ENCODE measurements at regions not wholly inside any gene's neighbourhood (a gene's known extent, or its start where the extent isn't known, plus 50 kb on each side); places are given as distances from the start of the nearest gene placed in this dataset.
"Not testable (repeated sequence)": the region's sequence is repeated elsewhere in the genome, so short reads cannot be mapped to it uniquely, and the experiment has no call there.

GRCh38 chr21:22132358-22133071, 1134.3 kb downstream of the NCAM2 start:
- DNase-seq (ENCODE audit: low spot score in 2 of 2) = no peak
- no peak for FAIRE-seq

- DNase-seq (ENCODE audit: low spot score in 2 of 2) (no peak), FAIRE-seq (no peak)
Observed at GRCh38 chr21:22136740-22137139, 1138.5 kb downstream of the NCAM2 start.

DNA sequence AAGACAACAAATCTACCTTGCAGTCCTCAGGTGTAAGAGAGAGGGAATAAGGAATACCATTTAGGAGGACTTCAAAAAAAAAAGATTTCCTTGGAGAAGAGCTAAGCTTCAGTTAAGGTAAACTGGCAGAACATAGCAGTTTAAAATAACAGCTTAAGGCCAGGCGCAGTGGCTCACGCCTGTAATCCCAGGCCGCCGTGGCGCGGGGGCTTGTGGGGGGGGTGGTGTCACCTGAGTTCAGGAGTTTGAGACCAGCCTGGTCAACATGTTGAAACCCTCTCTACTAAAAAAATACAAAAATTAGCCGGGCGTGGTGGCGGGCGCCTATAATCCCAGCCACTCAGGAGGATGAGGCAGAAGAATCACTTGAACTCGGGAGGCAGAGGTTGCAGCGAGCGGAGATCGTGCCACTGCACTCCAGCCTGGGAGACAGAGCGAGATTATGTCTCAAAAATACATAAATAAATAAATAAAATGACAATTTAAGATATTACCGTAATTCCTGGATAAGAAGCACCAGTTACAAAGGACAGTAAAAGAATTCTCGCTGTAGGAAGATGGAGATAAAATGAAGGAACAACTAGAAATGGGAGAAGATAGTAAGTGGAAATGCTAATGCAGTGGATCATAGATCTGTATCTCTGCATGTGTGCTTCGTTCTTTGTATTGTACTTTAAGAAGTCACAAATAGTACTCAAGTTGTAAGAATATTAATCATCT, 1140.2 kb downstream of the NCAM2 start:
- DNase-seq (ENCODE audit: low spot score in 2 of 2) (no peak), FAIRE-seq (no peak)

DNA sequence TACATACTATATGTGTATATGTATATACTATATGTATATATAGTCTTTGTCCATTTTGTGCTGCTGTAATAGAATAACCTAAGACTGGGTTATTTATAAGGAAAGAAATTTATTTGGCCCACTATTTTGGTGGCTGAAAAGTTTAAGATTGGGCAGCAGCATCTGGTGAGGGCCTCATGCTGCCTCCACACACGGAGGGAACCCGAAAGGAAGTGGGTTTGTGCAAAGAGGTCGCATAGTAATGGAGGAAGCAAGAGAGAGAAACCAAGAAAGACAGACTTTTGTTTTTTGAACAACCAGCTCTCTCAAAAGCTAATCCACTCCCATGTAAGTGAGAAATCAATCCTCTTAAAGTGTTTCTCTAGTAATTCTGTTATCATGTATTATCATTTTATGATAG, 1147.3 kb downstream of the NCAM2 start:
- DNase-seq (ENCODE audit: low spot score in 2 of 2) (no peak), FAIRE-seq (no peak)

GRCh38 chr21:22154579-22155274, 1156.5 kb downstream of the NCAM2 start:
- FAIRE-seq (no peak), DNase-seq (ENCODE audit: low spot score in 2 of 2) (no peak)

GRCh38 chr21:22164912-22165311, 1166.7 kb downstream of the NCAM2 start:
- FAIRE-seq = no peak
- no peak for DNase-seq (ENCODE audit: low spot score in 2 of 2)

DNA sequence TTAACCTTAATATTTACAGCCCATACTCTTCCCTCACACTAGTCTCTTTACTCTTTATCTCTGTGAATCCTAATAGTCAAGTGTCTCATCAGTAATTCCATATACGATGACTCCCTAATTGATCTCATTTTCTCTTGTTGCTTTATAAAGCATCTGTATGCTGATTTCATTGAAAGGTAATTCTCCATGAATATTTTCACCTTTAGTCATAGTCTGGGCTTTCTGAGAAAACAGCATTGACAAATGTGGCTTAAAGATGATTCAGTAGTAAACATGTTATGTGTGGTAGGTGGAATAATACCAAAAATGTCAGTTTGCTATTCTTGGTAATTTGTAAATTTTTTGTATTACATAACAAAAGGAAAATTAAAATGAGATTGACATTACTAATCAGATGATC, 1176.5 kb downstream of the NCAM2 start:
- FAIRE-seq = no peak
- no peak for DNase-seq (ENCODE audit: low spot score in 2 of 2)

DNA sequence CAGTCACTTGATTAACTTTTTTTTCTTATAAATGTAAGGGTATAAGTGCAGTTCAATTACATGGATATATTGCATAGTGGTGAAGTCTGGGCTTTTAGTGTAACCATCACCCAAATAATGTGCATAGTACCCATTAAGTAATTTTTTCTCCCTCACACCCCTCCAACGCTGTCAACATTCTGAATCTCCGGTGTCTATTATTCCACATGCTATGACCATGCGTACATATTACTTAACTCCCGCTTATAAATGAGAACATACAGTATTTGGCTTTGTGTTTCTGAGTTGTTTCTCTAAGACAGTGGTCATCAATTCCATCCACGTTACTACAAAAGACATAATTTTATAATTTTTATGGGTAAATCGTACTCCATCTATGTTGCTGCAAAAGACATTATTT, 1191.1 kb downstream of the NCAM2 start:
- FAIRE-seq = no peak
- no peak for DNase-seq (ENCODE audit: low spot score in 2 of 2)

- FAIRE-seq (no peak), DNase-seq (ENCODE audit: low spot score in 2 of 2) (no peak)
Observed at GRCh38 chr21:22191581-22191980, 1193.4 kb downstream of the NCAM2 start.

GRCh38 chr21:22192766-22193165, 1194.6 kb downstream of the NCAM2 start:
- no peak for DNase-seq (ENCODE audit: low spot score in 2 of 2)
- no peak for FAIRE-seq

DNA sequence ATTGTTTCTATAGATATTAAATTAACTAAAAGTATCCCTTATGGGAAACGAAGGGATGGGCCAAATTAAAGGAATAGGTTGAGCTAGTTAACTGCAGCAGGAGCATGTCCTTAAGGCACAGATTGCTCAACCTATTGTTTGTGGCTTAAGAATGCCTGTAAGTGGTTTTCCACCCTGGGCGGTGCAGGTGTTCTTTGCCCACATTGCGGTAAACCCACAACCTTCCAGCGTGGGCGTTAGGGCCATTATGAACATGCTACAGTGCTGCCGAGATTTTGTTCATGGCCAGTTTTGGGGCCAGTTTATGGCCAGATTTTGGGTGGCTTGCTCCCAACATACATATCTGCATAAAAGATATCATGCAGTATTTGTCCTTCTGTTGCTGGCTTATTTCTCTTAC, 1196.8 kb downstream of the NCAM2 start:
- DNase-seq (ENCODE audit: low spot score in 2 of 2); FAIRE-seq: not testable (repeated sequence)

DNA sequence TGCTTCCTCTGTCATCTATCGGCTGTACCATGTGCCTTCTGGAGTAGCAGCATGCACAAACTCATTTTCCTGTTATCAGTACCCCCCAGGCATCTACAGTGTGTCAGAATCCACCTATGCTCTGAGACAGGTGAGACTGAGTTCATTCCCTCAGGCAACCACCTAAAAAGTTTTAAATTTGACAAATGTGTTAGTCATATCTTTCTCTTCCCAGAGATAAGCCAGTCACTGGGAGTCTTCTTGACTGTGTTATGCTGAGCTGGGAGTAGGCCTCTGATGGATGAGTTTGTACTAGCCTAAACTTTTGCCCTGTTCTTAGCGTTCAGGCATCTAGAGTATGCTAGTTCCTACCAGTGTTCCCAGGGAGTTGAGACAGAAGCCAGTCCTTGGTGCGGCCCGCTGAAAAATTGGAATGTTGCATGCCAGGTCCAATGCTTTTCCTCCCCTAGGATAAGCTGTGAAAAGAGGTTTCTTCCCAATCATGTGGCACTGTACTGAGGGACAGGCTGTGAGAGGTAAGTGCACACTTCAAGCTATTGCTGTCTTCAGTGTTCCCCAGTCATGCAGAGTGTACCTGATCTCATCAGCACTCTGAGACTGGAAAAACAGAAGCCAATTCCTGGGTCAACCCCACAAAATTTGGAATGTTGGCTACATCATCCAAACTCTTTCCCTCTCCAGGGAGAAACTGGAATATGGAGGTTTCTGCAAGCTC, 1202.3 kb downstream of the NCAM2 start:
- FAIRE-seq (no peak), DNase-seq (ENCODE audit: low spot score in 2 of 2) (no peak)

- DNase-seq (ENCODE audit: low spot score in 2 of 2) = no peak
- no peak for FAIRE-seq
Observed at GRCh38 chr21:22201126-22201525, 1202.9 kb downstream of the NCAM2 start.

- FAIRE-seq = no peak
- no peak for DNase-seq (ENCODE audit: low spot score in 2 of 2)
Observed at GRCh38 chr21:22201669-22202068, 1203.5 kb downstream of the NCAM2 start.

- no peak for FAIRE-seq
- DNase-seq (ENCODE audit: low spot score in 2 of 2) = no peak
Observed at GRCh38 chr21:22209304-22209700, 1211.1 kb downstream of the NCAM2 start.

GRCh38 chr21:22211943-22212342, 1213.7 kb downstream of the NCAM2 start:
- FAIRE-seq (no peak), DNase-seq (ENCODE audit: low spot score in 2 of 2) (no peak)

DNA sequence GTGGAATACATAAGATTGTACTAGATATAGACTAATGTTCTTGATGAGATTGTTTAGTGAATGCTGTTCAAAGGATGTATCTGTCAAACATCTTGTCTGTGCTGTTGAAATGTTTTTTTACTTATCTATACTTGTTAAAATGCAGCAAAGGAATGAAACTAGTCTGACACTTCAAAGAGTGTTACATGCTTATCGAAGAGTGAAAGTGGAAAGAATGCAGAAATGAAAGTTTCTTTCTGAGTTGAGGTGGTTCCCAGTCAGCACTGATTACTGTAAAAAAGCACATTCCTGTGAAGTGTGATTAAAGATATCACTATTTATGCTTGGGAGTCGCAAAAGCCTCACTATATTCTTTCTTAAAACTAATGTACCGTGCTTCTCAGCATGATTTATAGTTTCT, 1225.2 kb downstream of the NCAM2 start:
- DNase-seq (ENCODE audit: low spot score in 2 of 2) (no peak), FAIRE-seq (no peak)

DNA sequence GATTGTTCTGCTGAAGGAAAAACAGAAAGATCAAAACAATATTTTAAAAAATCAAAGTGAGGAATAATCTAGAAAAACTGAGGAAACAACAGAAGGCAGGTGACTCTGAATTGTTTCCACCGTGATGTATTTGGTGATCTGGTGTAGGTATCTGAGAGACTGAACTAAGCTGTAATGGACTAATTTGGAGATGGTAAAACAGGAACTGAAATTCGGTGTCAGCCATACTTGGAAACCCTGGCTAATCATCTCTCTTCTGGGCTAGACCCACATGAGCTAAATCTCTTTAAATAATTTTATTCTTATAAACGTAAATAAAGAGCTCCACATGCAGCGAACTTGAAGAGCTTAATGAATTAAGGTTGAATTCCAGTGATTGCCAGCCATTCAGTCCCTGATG, 1226.1 kb downstream of the NCAM2 start:
- no peak for DNase-seq (ENCODE audit: low spot score in 2 of 2)

DNA sequence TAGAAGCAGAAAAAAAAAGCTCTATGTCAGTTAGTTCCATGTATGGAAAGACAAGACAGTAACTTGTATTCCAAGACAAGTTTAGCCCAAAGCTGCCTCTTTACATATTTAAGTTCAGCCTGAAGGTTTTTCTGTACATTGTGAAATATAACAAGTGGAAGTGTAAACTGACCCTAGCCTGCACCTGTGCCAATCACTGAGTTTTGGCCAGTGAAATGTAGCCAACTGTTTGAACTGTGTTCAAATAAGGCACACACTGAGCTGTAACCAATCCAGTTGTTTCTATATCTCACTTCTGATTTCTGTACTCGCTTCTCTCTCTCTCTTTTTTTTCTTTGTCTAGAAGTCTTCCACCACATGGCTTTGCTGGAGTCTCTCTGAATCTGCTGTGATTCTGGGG, 1227.1 kb downstream of the NCAM2 start:
- FAIRE-seq (no peak), DNase-seq (ENCODE audit: low spot score in 2 of 2) (no peak)

More for the DNA sequence above, 1226.1 kb downstream of the NCAM2 start:
- FAIRE-seq = no peak

- no peak for DNase-seq (ENCODE audit: low spot score in 2 of 2)
- FAIRE-seq = no peak
Observed at GRCh38 chr21:22231013-22231412, 1232.8 kb downstream of the NCAM2 start.

All from frontal cortex (tissue), 3 donors.